Brain microvascular endothelial cell (primary cell): ENCODE measurements at regions not wholly inside any gene's neighbourhood (a gene's known extent, or its start where the extent isn't known, plus 50 kb on each side); places are given as distances from the start of the nearest gene placed in this dataset.

Source experiments
- DNase-seq: peaks from one replicate; pipeline ENCODE4 v3.0.0-alpha.2; 2020
- H3K27ac ChIP-seq: fragments of 250-450 bp; sonication (Bioruptor Pico); 2 replicates; pipeline ENCODE4 v1.5.1; 2020; ENCODE audit warnings: mild to moderate bottlenecking, moderate library complexity
- H3K27me3 ChIP-seq: fragments of 250-450 bp; sonication (Bioruptor Pico); replicated peaks from 2 replicates; pipeline ENCODE4 v1.5.1; 2020; ENCODE audit warnings: mild to moderate bottlenecking
- H3K36me3 ChIP-seq: fragments of 250-450 bp; sonication (Bioruptor Pico); replicated peaks from 2 replicates; pipeline ENCODE4 v1.5.1; 2020; ENCODE audit warnings: mild to moderate bottlenecking
- H3K4me3 ChIP-seq: 2 replicates; pipeline ENCODE4 v1.5.1; 2011; ENCODE audit warnings: low read depth, mild to moderate bottlenecking, control low read depth, low read length, moderate library complexity
- CTCF ChIP-seq: IDR thresholded peaks from 2 replicates; pipeline ENCODE4 v1.5.1; 2011; ENCODE audit warnings: low read depth, mild to moderate bottlenecking, moderate library complexity, low read length, control low read depth, inconsistent platforms; ENCODE audit errors: missing control alignments
- in situ Hi-C: cut with HindIII; loops from 2 replicates; pipeline ENCODE4 v1.10.0; 2017; ENCODE audit warnings: low sequenced_read_pairs, low pct_ligation_motif_present

- Histone ChIP-seq H3K27ac (no peak overlapping the region), H3K4me3 (no peak overlapping the region), H3K36me3 (no peaks in the 10 kb centered on the region), H3K27me3 (no peaks in the 10 kb centered on the region)
- TF ChIP-seq CTCF, result no peak
- no peak for DNase-seq
- in situ Hi-C loops, result no loop called here
These were observed 65.9 kb downstream of the UCHL1 start for GRCh38 chr4:41322617-41323016.

DNA sequence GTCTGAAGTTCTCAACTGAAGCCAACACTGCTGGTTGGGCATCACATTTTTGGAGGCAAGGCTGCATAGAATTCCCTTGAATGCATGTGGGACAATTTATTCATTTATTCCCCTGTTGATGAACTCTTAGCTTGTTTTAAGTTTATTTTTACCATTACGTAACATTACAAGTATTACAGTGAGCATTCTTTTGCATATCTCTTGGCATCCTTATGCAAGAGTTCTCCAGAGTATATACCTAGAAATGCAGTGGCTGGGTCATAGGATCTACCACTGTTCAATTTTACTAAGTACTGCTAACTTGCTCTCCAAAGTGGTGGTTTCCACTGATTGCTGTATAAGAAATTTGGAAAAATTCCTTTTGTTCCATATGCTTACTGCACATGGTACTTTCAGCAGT, 66.5 kb downstream of the UCHL1 start:
- TF ChIP-seq CTCF, result no peak
- no peak overlapping the region for H3K4me3 ChIP-seq
- H3K27me3 ChIP-seq, result no peaks in the 10 kb centered on the region
- no peak for DNase-seq
- no peak overlapping the region for H3K27ac ChIP-seq
- no peaks in the 10 kb centered on the region for H3K36me3 ChIP-seq
- in situ Hi-C loops, result no loop called here

DNA sequence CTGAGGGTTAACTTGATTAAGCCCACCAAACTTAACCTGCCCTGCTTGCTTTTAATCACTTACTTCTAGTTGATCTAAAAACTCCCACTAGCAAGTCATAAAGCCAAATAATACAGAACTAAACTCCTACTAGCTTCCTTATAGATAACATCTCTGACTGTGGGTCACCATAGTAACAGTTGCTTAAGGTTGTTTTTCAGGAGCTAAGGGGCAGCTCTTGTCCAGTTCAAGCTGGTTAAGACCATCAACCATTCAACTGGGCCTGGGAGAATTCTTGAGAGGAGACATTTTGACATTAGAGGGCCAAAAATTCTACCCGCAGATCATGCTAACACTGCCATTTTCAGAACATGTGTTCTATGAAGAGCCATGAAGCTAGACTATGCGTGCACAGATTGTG, 67.0 kb downstream of the UCHL1 start:
- in situ Hi-C loops, result no loop called here
- DNase-seq, result no peak
- H3K27ac ChIP-seq, result no peak overlapping the region
- no peaks in the 10 kb centered on the region for H3K27me3 ChIP-seq
- TF ChIP-seq CTCF, result no peak
- no peaks in the 10 kb centered on the region for H3K36me3 ChIP-seq
- no peak overlapping the region for H3K4me3 ChIP-seq

DNA sequence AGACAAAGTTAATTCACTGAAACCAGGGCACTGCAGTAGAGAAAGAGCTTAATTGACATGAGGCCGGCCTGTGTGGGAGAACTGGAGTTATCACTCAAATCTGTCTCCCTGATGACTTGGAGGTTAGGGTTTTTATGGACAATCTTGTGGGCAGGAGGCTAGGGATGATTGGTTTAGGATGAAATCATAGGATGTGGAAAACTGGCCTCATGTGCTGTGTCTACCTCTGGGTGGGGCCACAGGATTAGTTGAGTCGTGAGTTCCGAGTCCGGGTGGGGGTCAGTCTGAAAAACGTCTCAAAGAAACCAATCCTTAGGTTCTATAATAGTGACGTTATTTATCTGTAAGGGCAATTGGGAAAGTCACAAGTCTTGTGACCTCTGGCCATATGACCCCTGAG, 68.1 kb downstream of the UCHL1 start:
- no peak for TF ChIP-seq CTCF
- in situ Hi-C loops, result no loop called here
- Histone ChIP-seq H3K27ac (no peak overlapping the region), H3K36me3 (no peaks in the 10 kb centered on the region), H3K4me3 (no peak overlapping the region), H3K27me3 (no peaks in the 10 kb centered on the region)
- DNase-seq, result no peak

- no peaks in the 10 kb centered on the region for H3K27me3 ChIP-seq
- in situ Hi-C loops, result no loop called here
- H3K27ac ChIP-seq, result no peak overlapping the region
- no peak for DNase-seq
- H3K4me3 ChIP-seq, result no peak overlapping the region
- H3K36me3 ChIP-seq, result no peaks in the 10 kb centered on the region
- TF ChIP-seq CTCF, result no peak
These were observed 69.2 kb downstream of the UCHL1 start for GRCh38 chr4:41325901-41326300.

GRCh38 chr4:41326776-41327175, 70.0 kb downstream of the UCHL1 start:
- Histone ChIP-seq H3K27ac (no peak overlapping the region), H3K27me3 (no peaks in the 10 kb centered on the region), H3K36me3 (no peaks in the 10 kb centered on the region), H3K4me3 (no peak overlapping the region)
- TF ChIP-seq CTCF, result no peak
- no peak for DNase-seq
- in situ Hi-C loops, result no loop called here
